Stomach (tissue), 4 donors: ENCODE measurements at regions not wholly inside any gene's neighbourhood (a gene's known extent, or its start where the extent isn't known, plus 50 kb on each side); places are given as distances from the start of the nearest gene placed in this dataset.

ENCODE experiments used
- CTCF ChIP-seq, 7 experiments: fragments of 450-650 bp in 4 of 7; fragments of 200-600 bp in 3 of 7; sonication (generic) in 3 of 7; IDR thresholded peaks; one replicate each; pipeline ENCODE4 v1.5.1; 2016 to 2019; ENCODE audit warnings: antibody characterized with exemption in 7 of 7, control low read depth in 2 of 7, mild to moderate bottlenecking in 1 of 7
- POLR2A ChIP-seq, 4 donors: fragments of 450-650 bp; IDR thresholded peaks; one replicate each; pipeline ENCODE4 v1.6.1; 2016; ENCODE audit warnings: antibody characterized with exemption in 4 of 4, control low read depth in 2 of 4, mild to moderate bottlenecking in 1 of 4, moderate library complexity in 1 of 4
- POLR2AphosphoS5 ChIP-seq, 3 donors: sonication (generic); formaldehyde crosslinking; IDR thresholded peaks; one replicate each; pipeline ENCODE4 v1.6.1; 2016; ENCODE audit warnings: antibody characterized with exemption in 3 of 3

- TF ChIP-seq CTCF (IDR thresholded peaks at IDR 0.05) (no peak), POLR2A (IDR thresholded peaks at IDR 0.05) (no peak), POLR2AphosphoS5 (IDR thresholded peaks at IDR 0.05) (no peak)
Measured at GRCh38 chr5:93343570-93343969, 237.4 kb downstream of the NR2F1-AS1 start.
